Endothelial cell (in vitro differentiated cells): ENCODE measurements at regions not wholly inside any gene's neighbourhood (a gene's known extent, or its start where the extent isn't known, plus 50 kb on each side); places are given as distances from the start of the nearest gene placed in this dataset.

Experiments used
- DNase-seq: peaks from one replicate; pipeline ENCODE4 v3.0.0; 2021; ENCODE audit warnings: low spot score
- H3K27ac Mint-ChIP-seq: one replicate; pipeline ENCODE4 v1.8.0; 2021; ENCODE audit warnings: mixed read lengths, inconsistent platforms; ENCODE audit not compliant: unreplicated experiment
- H3K27me3 Mint-ChIP-seq: one replicate; pipeline ENCODE4 v1.8.0; 2021; ENCODE audit warnings: mild to moderate bottlenecking, moderate library complexity, mixed read lengths, inconsistent platforms; ENCODE audit not compliant: unreplicated experiment
- H3K36me3 Mint-ChIP-seq: one replicate; pipeline ENCODE4 v1.8.0; 2021; ENCODE audit warnings: mild to moderate bottlenecking, low read depth, mixed read lengths, inconsistent platforms; ENCODE audit not compliant: unreplicated experiment
- H3K4me1 Mint-ChIP-seq: one replicate; pipeline ENCODE4 v1.8.0; 2021; ENCODE audit warnings: mild to moderate bottlenecking, mixed read lengths, inconsistent platforms; ENCODE audit not compliant: unreplicated experiment
- H3K4me3 Mint-ChIP-seq: one replicate; pipeline ENCODE4 v1.8.0; 2021; ENCODE audit warnings: mild to moderate bottlenecking, mixed read lengths, inconsistent platforms; ENCODE audit not compliant: unreplicated experiment
- H3K9me3 Mint-ChIP-seq: one replicate; pipeline ENCODE4 v1.8.0; 2021; ENCODE audit warnings: mixed read lengths, inconsistent platforms; ENCODE audit not compliant: unreplicated experiment
- CTCF ChIP-seq: fragments of 200-600 bp; sonication (generic); IDR thresholded peaks from one replicate; pipeline ENCODE4 v1.5.0; 2021; ENCODE audit warnings: antibody characterized with exemption; ENCODE audit not compliant: unreplicated experiment

GRCh38 chr14:101116486-101117130 lies 213.1 kb upstream of the RTL1 start:
- peaks cover 22% of the 10 kb centered on the region for H3K4me1 Mint-ChIP-seq
- peaks cover 7% of the 10 kb centered on the region for H3K36me3 Mint-ChIP-seq
- peaks cover 20% of the 10 kb centered on the region for H3K27me3 Mint-ChIP-seq
- H3K27ac Mint-ChIP-seq: no peak overlapping the region
- no peaks in the 10 kb centered on the region for H3K9me3 Mint-ChIP-seq
- no peak for DNase-seq
- no peak for TF ChIP-seq CTCF
- no peak overlapping the region for H3K4me3 Mint-ChIP-seq

GRCh38 chr14:101117543-101117942 lies 214.0 kb upstream of the RTL1 start:
- H3K9me3 Mint-ChIP-seq: no peaks in the 10 kb centered on the region
- H3K27ac Mint-ChIP-seq: no peak overlapping the region
- peaks cover 7% of the 10 kb centered on the region for H3K36me3 Mint-ChIP-seq
- peak overlapping the region; percentile 28 for H3K4me3 Mint-ChIP-seq
- H3K27me3 Mint-ChIP-seq: peaks cover 20% of the 10 kb centered on the region
- DNase-seq: no peak
- peaks cover 22% of the 10 kb centered on the region for H3K4me1 Mint-ChIP-seq
- no peak for TF ChIP-seq CTCF

GRCh38 chr14:101118233-101118632 lies 214.7 kb upstream of the RTL1 start:
- peaks cover 7% of the 10 kb centered on the region for H3K36me3 Mint-ChIP-seq

GRCh38 chr14:101118746-101119591 lies 215.4 kb upstream of the RTL1 start:
- no peak for TF ChIP-seq CTCF
- no peak for DNase-seq
- H3K36me3 Mint-ChIP-seq: peaks cover 7% of the 10 kb centered on the region
- H3K27me3 Mint-ChIP-seq: peaks cover 18% of the 10 kb centered on the region
- peaks cover 22% of the 10 kb centered on the region for H3K4me1 Mint-ChIP-seq
- H3K9me3 Mint-ChIP-seq: no peaks in the 10 kb centered on the region
- no peak overlapping the region for H3K27ac Mint-ChIP-seq
- no peak overlapping the region for H3K4me3 Mint-ChIP-seq

More at GRCh38 chr14:101118233-101118632, 214.7 kb upstream of the RTL1 start:
- Mint-ChIP-seq H3K4me3 (no peak overlapping the region), H3K27me3 (peaks cover 21% of the 10 kb centered on the region), H3K9me3 (no peaks in the 10 kb centered on the region), H3K27ac (no peak overlapping the region), H3K4me1 (peaks cover 22% of the 10 kb centered on the region)
- DNase-seq: no peak
- no peak for TF ChIP-seq CTCF
